T-helper 1 cell (primary cell): ENCODE measurements at regions not wholly inside any gene's neighbourhood (a gene's known extent, or its start where the extent isn't known, plus 50 kb on each side); places are given as distances from the start of the nearest gene placed in this dataset.
"Not testable (repeated sequence)": the region's sequence is repeated elsewhere in the genome, so short reads cannot be mapped to it uniquely, and the experiment has no call there.

Source experiments
- DNase-seq, 5 donors: peaks; one replicate each; pipeline ENCODE4 v3.0.0-alpha.2; 2012 to 2020

GRCh38 chr17:62322313-62322712 lies 58.0 kb upstream of the EFCAB3 start:
- DNase-seq: no peak

GRCh38 chr17:62321451-62321850 lies 58.9 kb upstream of the EFCAB3 start:
- no peak for DNase-seq

- DNase-seq: no peak
Measured at GRCh38 chr17:62319846-62320245, 60.5 kb upstream of the EFCAB3 start.

- no peak for DNase-seq
Measured at GRCh38 chr17:62309396-62309795, 71.0 kb upstream of the EFCAB3 start.

GRCh38 chr17:62307196-62307595 lies 73.2 kb upstream of the EFCAB3 start:
- no peak for DNase-seq

- DNase-seq: no peak
Measured at GRCh38 chr17:62303476-62303875, 76.9 kb upstream of the EFCAB3 start.

GRCh38 chr17:62300697-62301096 lies 79.7 kb upstream of the EFCAB3 start:
- no peak for DNase-seq

- not testable (repeated sequence) for DNase-seq
Measured at GRCh38 chr17:62275290-62275689, 105.1 kb upstream of the EFCAB3 start.

GRCh38 chr17:62268361-62268760 lies 112.0 kb upstream of the EFCAB3 start:
- DNase-seq: not testable (repeated sequence)

- DNase-seq: not testable (repeated sequence)
Measured at GRCh38 chr17:62264974-62265373, 115.4 kb upstream of the EFCAB3 start.

- DNase-seq: not testable (repeated sequence)
Measured at GRCh38 chr17:62255791-62256190, 124.6 kb upstream of the EFCAB3 start.

GRCh38 chr17:62242076-62242475 lies 138.3 kb upstream of the EFCAB3 start:
- DNase-seq: not testable (repeated sequence)

- DNase-seq: not testable (repeated sequence)
Measured at GRCh38 chr17:62239569-62239968, 140.8 kb upstream of the EFCAB3 start.

GRCh38 chr17:62238551-62239338 lies 141.6 kb upstream of the EFCAB3 start:
- not testable (repeated sequence) for DNase-seq

GRCh38 chr17:62233822-62234481 lies 146.4 kb upstream of the EFCAB3 start:
- not testable (repeated sequence) for DNase-seq

GRCh38 chr17:62231293-62231692 lies 149.1 kb upstream of the EFCAB3 start:
- DNase-seq: not testable (repeated sequence)

- not testable (repeated sequence) for DNase-seq
Measured at GRCh38 chr17:62226610-62227240, 153.6 kb upstream of the EFCAB3 start.

- DNase-seq: not testable (repeated sequence)
Measured at GRCh38 chr17:62223585-62223984, 156.8 kb upstream of the EFCAB3 start.

- DNase-seq: no peak
Measured at GRCh38 chr17:62219221-62219899, 154.3 kb upstream of the MED13 start.

GRCh38 chr17:62216847-62217246 lies 151.8 kb upstream of the MED13 start:
- DNase-seq: no peak

- not testable (repeated sequence) for DNase-seq
Measured at GRCh38 chr17:62215891-62216290, 150.8 kb upstream of the MED13 start.

GRCh38 chr17:62206550-62206949 lies 141.5 kb upstream of the MED13 start:
- no peak for DNase-seq

- not testable (repeated sequence) for DNase-seq
Measured at GRCh38 chr17:62197156-62197555, 132.1 kb upstream of the MED13 start.
